GM23338 (cell line): ENCODE measurements at regions not wholly inside any gene's neighbourhood (a gene's known extent, or its start where the extent isn't known, plus 50 kb on each side); places are given as distances from the start of the nearest gene placed in this dataset.

ENCODE experiments used
- ATAC-seq: fragments of 200-7000 bp; cut with Tn5 transposase; 3 replicates; pipeline ENCODE4 v1.9.1; 2020
- DNase-seq: peaks from one replicate; pipeline ENCODE4 v3.0.0-alpha.2; 2015; ENCODE audit warnings: low spot score
- H2AFZ ChIP-seq: fragments of 200-600 bp; sonication (generic); 2 replicates; pipeline ENCODE4 v1.8.0; 2016; ENCODE audit warnings: antibody characterized with exemption, mild to moderate bottlenecking, moderate library complexity
- H3F3A ChIP-seq: fragments of 200-600 bp; sonication (generic); replicated peaks from 2 replicates; pipeline ENCODE4 v1.8.0; 2017; ENCODE audit warnings: antibody characterized with exemption, mixed run types, low read depth
- H3K27ac ChIP-seq: fragments of 200-600 bp; sonication (generic); 2 replicates; pipeline ENCODE4 v1.6.1; 2016; ENCODE audit warnings: low read depth
- H3K27me3 ChIP-seq: fragments of 200-600 bp; sonication (generic); 2 replicates; pipeline ENCODE4 v1.8.0; 2016; ENCODE audit warnings: mild to moderate bottlenecking, mixed run types, moderate library complexity; ENCODE audit not compliant: insufficient read depth
- H3K36me3 ChIP-seq: fragments of 200-600 bp; sonication (generic); 2 replicates; pipeline ENCODE4 v1.8.0; 2016; ENCODE audit warnings: mild to moderate bottlenecking; ENCODE audit not compliant: insufficient read depth
- H3K4me1 ChIP-seq: fragments of 200-600 bp; sonication (generic); 2 replicates; pipeline ENCODE4 v1.8.0; 2016; ENCODE audit warnings: mild to moderate bottlenecking, moderate library complexity; ENCODE audit not compliant: insufficient read depth
- H3K4me2 ChIP-seq: fragments of 200-600 bp; sonication (generic); 2 replicates; pipeline ENCODE4 v1.7.1; 2017; ENCODE audit warnings: mixed run types
- H3K4me3 ChIP-seq: fragments of 200-600 bp; sonication (generic); 2 replicates; pipeline ENCODE4 v1.6.1; 2016; ENCODE audit warnings: mixed run types
- H3K79me2 ChIP-seq: fragments of 200-600 bp; sonication (generic); replicated peaks from 2 replicates; pipeline ENCODE4 v1.8.0; 2017; ENCODE audit warnings: mild to moderate bottlenecking; ENCODE audit not compliant: insufficient read depth
- H3K9me2 ChIP-seq: fragments of 200-600 bp; sonication (generic); 2 replicates; pipeline ENCODE4 v1.8.0; 2017; ENCODE audit not compliant: insufficient read depth
- H4K20me1 ChIP-seq: fragments of 200-600 bp; sonication (generic); replicated peaks from 2 replicates; pipeline ENCODE4 v1.8.0; 2017; ENCODE audit warnings: mild to moderate bottlenecking; ENCODE audit not compliant: insufficient read depth
- H3K27ac Mint-ChIP-seq: 2 replicates; pipeline ENCODE4 v1.8.0; 2020; ENCODE audit warnings: inconsistent platforms, mild to moderate bottlenecking, moderate library complexity, mixed read lengths
- H3K27me3 Mint-ChIP-seq: 3 replicates; pipeline ENCODE4 v1.8.0; 2022; ENCODE audit warnings: low read depth, mild to moderate bottlenecking, moderate library complexity, mixed read lengths, inconsistent platforms; ENCODE audit not compliant: insufficient read depth, poor library complexity
- H3K36me3 Mint-ChIP-seq: 3 replicates; pipeline ENCODE4 v1.8.0; 2021; ENCODE audit warnings: low read depth, mild to moderate bottlenecking, inconsistent platforms, moderate library complexity, mixed read lengths
- H3K4me1 Mint-ChIP-seq: 3 replicates; pipeline ENCODE4 v1.8.0; 2020; ENCODE audit warnings: mild to moderate bottlenecking, inconsistent platforms, mixed read lengths
- H3K4me3 Mint-ChIP-seq: 3 replicates; pipeline ENCODE4 v1.8.0; 2021; ENCODE audit warnings: moderate library complexity, mild to moderate bottlenecking, inconsistent platforms, mixed read lengths
- H3K9me3 Mint-ChIP-seq: 3 replicates; pipeline ENCODE4 v1.8.0; 2020; ENCODE audit warnings: moderate library complexity, mild to moderate bottlenecking, inconsistent platforms, mixed read lengths
- CREB1 ChIP-seq: fragments of 250-450 bp; sonication (Bioruptor Pico); IDR thresholded peaks from 2 replicates; pipeline ENCODE4 v1.5.0; 2020; ENCODE audit warnings: low read depth, mild to moderate bottlenecking, moderate library complexity
- EZH2 ChIP-seq: fragments of 200-600 bp; sonication (generic); IDR thresholded peaks from one replicate; pipeline ENCODE4 v1.8.0; 2017; ENCODE audit warnings: antibody characterized with exemption, mild to moderate bottlenecking, low read depth; ENCODE audit not compliant: unreplicated experiment
- EZH2phosphoT487 ChIP-seq: fragments of 200-600 bp; sonication (generic); IDR thresholded peaks from one replicate; pipeline ENCODE4 v1.8.1; 2018; ENCODE audit warnings: antibody characterized with exemption; ENCODE audit not compliant: unreplicated experiment
- JUNB ChIP-seq: IDR thresholded peaks from one replicate; pipeline ENCODE4 v1.6.1; 2016; ENCODE audit warnings: antibody characterized with exemption; ENCODE audit not compliant: unreplicated experiment
- NANOG ChIP-seq: IDR thresholded peaks from 2 replicates; pipeline ENCODE4 v1.6.1; 2016; ENCODE audit warnings: antibody characterized with exemption, borderline replicate concordance
- POLR2AphosphoS5 ChIP-seq: IDR thresholded peaks from 2 replicates; pipeline ENCODE4 v1.6.1; 2016; ENCODE audit warnings: antibody characterized with exemption, low read depth
- STAT1 ChIP-seq: IDR thresholded peaks from one replicate; pipeline ENCODE4 v1.6.1; 2016; ENCODE audit warnings: antibody characterized with exemption; ENCODE audit not compliant: unreplicated experiment
- ZNF114 ChIP-seq: fragments of 250-450 bp; sonication (Bioruptor Pico); IDR thresholded peaks from 2 replicates; pipeline ENCODE4 v1.5.0; 2020; ENCODE audit warnings: mild to moderate bottlenecking, moderate library complexity
- ZNF331 ChIP-seq: fragments of 250-450 bp; sonication (Bioruptor Pico); IDR thresholded peaks from 2 replicates; pipeline ENCODE4 v1.5.0; 2020; ENCODE audit warnings: low read depth, mild to moderate bottlenecking, moderate library complexity
- TF ChIP-seq, protein P1 (sequence below), 2 experiments: fragments of 200-600 bp in 1 of 2; sonication (generic) in 1 of 2; conservative IDR thresholded peaks; 2 replicates each; pipeline versions ENCODE4 v1.5.1 to v1.6.1; 2016 to 2017; ENCODE audit warnings: antibody characterized with exemption in 2 of 2, low read depth in 2 of 2, mild to moderate bottlenecking in 2 of 2, moderate library complexity in 1 of 2
- TF ChIP-seq, protein P2 (sequence below): IDR thresholded peaks from one replicate; pipeline ENCODE4 v1.6.1; 2018; ENCODE audit warnings: antibody characterized with exemption; ENCODE audit not compliant: unreplicated experiment
- TF ChIP-seq, protein P3 (sequence below): fragments of 250-450 bp; sonication (Bioruptor Pico); IDR thresholded peaks from 2 replicates; pipeline ENCODE4 v1.5.0; 2020; ENCODE audit warnings: mild to moderate bottlenecking, moderate library complexity

DNA sequence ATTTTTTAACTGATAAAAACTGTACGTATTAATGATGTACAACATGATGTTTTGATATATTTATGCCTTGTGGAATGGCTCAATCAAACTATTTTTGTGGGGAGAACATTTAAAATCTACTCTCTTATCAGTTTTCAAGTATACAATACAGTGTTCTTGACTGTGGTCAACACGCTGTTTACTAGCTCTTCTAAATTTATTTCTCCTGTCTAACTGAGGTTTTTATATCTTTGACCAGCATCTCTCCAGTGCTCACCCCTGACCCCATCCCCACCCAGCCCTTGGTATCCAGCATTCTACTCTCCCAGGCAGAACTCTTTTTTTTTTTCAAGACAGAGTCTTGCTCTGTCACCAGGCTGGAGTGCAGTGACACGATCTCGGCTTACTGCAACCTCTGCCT is 169.6 kb upstream of the SNX2 start:
- H3F3A ChIP-seq, result no peaks in the 10 kb centered on the region
- no peaks in the 10 kb centered on the region for H4K20me1 ChIP-seq
- ATAC-seq, result no peak
- H3K79me2 ChIP-seq, result no peaks in the 10 kb centered on the region
- Mint-ChIP-seq H3K27ac (no peak overlapping the region), H3K36me3 (peaks cover 10% of the 10 kb centered on the region), H3K4me1 (no peaks in the 10 kb centered on the region), H3K27me3 (no peaks in the 10 kb centered on the region), H3K4me3 (no peak overlapping the region), H3K9me3 (peaks cover 14% of the 10 kb centered on the region)
- no peak overlapping the region for H2AFZ ChIP-seq
- DNase-seq, result no peak
- no peak overlapping the region for H3K4me2 ChIP-seq
- H3K36me3 ChIP-seq, result no peaks in the 10 kb centered on the region
- H3K27me3 ChIP-seq, result no peaks in the 10 kb centered on the region
- H3K9me2 ChIP-seq, result 0 out of 2 replicates have a peak, but pooled peaks cover 9% of the 10 kb centered on the region
- TF ChIP-seq, protein P1, sequence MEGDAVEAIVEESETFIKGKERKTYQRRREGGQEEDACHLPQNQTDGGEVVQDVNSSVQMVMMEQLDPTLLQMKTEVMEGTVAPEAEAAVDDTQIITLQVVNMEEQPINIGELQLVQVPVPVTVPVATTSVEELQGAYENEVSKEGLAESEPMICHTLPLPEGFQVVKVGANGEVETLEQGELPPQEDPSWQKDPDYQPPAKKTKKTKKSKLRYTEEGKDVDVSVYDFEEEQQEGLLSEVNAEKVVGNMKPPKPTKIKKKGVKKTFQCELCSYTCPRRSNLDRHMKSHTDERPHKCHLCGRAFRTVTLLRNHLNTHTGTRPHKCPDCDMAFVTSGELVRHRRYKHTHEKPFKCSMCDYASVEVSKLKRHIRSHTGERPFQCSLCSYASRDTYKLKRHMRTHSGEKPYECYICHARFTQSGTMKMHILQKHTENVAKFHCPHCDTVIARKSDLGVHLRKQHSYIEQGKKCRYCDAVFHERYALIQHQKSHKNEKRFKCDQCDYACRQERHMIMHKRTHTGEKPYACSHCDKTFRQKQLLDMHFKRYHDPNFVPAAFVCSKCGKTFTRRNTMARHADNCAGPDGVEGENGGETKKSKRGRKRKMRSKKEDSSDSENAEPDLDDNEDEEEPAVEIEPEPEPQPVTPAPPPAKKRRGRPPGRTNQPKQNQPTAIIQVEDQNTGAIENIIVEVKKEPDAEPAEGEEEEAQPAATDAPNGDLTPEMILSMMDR (conservative IDR thresholded peaks at IDR 0.05; ENCODE audit: low read depth in 2 of 2), result no peak
- no peak for TF ChIP-seq POLR2AphosphoS5
- TF ChIP-seq NANOG, result no peak
- TF ChIP-seq ZNF331 (CRISPR knock-in tag), result no peak
- TF ChIP-seq, protein P2, sequence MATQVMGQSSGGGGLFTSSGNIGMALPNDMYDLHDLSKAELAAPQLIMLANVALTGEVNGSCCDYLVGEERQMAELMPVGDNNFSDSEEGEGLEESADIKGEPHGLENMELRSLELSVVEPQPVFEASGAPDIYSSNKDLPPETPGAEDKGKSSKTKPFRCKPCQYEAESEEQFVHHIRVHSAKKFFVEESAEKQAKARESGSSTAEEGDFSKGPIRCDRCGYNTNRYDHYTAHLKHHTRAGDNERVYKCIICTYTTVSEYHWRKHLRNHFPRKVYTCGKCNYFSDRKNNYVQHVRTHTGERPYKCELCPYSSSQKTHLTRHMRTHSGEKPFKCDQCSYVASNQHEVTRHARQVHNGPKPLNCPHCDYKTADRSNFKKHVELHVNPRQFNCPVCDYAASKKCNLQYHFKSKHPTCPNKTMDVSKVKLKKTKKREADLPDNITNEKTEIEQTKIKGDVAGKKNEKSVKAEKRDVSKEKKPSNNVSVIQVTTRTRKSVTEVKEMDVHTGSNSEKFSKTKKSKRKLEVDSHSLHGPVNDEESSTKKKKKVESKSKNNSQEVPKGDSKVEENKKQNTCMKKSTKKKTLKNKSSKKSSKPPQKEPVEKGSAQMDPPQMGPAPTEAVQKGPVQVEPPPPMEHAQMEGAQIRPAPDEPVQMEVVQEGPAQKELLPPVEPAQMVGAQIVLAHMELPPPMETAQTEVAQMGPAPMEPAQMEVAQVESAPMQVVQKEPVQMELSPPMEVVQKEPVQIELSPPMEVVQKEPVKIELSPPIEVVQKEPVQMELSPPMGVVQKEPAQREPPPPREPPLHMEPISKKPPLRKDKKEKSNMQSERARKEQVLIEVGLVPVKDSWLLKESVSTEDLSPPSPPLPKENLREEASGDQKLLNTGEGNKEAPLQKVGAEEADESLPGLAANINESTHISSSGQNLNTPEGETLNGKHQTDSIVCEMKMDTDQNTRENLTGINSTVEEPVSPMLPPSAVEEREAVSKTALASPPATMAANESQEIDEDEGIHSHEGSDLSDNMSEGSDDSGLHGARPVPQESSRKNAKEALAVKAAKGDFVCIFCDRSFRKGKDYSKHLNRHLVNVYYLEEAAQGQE, result no peak
- no peak for TF ChIP-seq JUNB
- TF ChIP-seq, protein P3, sequence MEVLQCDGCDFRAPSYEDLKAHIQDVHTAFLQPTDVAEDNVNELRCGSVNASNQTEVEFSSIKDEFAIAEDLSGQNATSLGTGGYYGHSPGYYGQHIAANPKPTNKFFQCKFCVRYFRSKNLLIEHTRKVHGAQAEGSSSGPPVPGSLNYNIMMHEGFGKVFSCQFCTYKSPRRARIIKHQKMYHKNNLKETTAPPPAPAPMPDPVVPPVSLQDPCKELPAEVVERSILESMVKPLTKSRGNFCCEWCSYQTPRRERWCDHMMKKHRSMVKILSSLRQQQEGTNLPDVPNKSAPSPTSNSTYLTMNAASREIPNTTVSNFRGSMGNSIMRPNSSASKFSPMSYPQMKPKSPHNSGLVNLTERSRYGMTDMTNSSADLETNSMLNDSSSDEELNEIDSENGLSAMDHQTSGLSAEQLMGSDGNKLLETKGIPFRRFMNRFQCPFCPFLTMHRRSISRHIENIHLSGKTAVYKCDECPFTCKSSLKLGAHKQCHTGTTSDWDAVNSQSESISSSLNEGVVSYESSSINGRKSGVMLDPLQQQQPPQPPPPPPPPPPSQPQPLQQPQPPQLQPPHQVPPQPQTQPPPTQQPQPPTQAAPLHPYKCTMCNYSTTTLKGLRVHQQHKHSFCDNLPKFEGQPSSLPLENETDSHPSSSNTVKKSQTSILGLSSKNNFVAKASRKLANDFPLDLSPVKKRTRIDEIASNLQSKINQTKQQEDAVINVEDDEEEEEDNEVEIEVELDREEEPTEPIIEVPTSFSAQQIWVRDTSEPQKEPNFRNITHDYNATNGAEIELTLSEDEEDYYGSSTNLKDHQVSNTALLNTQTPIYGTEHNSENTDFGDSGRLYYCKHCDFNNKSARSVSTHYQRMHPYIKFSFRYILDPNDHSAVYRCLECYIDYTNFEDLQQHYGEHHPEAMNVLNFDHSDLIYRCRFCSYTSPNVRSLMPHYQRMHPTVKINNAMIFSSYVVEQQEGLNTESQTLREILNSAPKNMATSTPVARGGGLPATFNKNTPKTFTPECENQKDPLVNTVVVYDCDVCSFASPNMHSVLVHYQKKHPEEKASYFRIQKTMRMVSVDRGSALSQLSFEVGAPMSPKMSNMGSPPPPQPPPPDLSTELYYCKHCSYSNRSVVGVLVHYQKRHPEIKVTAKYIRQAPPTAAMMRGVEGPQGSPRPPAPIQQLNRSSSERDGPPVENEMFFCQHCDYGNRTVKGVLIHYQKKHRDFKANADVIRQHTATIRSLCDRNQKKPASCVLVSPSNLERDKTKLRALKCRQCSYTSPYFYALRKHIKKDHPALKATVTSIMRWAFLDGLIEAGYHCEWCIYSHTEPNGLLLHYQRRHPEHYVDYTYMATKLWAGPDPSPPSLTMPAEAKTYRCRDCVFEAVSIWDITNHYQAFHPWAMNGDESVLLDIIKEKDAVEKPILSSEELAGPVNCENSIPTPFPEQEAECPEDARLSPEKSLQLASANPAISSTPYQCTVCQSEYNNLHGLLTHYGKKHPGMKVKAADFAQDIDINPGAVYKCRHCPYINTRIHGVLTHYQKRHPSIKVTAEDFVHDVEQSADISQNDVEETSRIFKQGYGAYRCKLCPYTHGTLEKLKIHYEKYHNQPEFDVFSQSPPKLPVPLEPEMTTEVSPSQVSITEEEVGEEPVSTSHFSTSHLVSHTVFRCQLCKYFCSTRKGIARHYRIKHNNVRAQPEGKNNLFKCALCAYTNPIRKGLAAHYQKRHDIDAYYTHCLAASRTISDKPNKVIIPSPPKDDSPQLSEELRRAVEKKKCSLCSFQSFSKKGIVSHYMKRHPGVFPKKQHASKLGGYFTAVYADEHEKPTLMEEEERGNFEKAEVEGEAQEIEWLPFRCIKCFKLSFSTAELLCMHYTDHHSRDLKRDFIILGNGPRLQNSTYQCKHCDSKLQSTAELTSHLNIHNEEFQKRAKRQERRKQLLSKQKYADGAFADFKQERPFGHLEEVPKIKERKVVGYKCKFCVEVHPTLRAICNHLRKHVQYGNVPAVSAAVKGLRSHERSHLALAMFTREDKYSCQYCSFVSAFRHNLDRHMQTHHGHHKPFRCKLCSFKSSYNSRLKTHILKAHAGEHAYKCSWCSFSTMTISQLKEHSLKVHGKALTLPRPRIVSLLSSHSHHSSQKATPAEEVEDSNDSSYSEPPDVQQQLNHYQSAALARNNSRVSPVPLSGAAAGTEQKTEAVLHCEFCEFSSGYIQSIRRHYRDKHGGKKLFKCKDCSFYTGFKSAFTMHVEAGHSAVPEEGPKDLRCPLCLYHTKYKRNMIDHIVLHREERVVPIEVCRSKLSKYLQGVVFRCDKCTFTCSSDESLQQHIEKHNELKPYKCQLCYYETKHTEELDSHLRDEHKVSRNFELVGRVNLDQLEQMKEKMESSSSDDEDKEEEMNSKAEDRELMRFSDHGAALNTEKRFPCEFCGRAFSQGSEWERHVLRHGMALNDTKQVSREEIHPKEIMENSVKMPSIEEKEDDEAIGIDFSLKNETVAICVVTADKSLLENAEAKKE, result no peak
- no peak for TF ChIP-seq CREB1
- TF ChIP-seq EZH2, result no peak
- TF ChIP-seq STAT1, result no peak
- no peak for TF ChIP-seq ZNF114 (CRISPR knock-in tag)
- TF ChIP-seq EZH2phosphoT487, result no peak
- H3K4me1 ChIP-seq, result no peaks in the 10 kb centered on the region
- H3K4me3 ChIP-seq, result no peak overlapping the region
- no peak overlapping the region for H3K27ac ChIP-seq
